ENCODE measurements at regions not wholly inside any gene's neighbourhood (a gene's known extent, or its start where the extent isn't known, plus 50 kb on each side); places are given as distances from the start of the nearest gene placed in this dataset.
"Not testable (repeated sequence)": the region's sequence is repeated elsewhere in the genome, so short reads cannot be mapped to it uniquely, and the experiment has no call there.

- Histone ChIP-seq H3K4me1 (ENCODE audit: control insufficient read depth, low read depth, low read length) (peaks cover 18% of the 10 kb centered on the region), H3K9ac (ENCODE audit: low read length) (no peak overlapping the region), H3K9me3 (ENCODE audit: control insufficient read depth, low read depth, low read length) (no peaks in the 10 kb centered on the region), H3K36me3 (ENCODE audit: control insufficient read depth, low read depth, low read length) (no peaks in the 10 kb centered on the region), H3K27ac (ENCODE audit: low read length) (no peak overlapping the region), H3K27me3 (ENCODE audit: control insufficient read depth, insufficient read depth, low read length) (no peaks in the 10 kb centered on the region), H3K4me3 (ENCODE audit: low read length) (no peak overlapping the region)
Measured at GRCh38 chr5:57650360-57651069, 167.9 kb upstream of the ACTBL2 start.

GRCh38 chr5:57642698-57643097 lies 160.1 kb upstream of the ACTBL2 start:
- no peak overlapping the region for H3K27ac ChIP-seq (ENCODE audit: low read length)
- no peaks in the 10 kb centered on the region for H3K9me3 ChIP-seq (ENCODE audit: control insufficient read depth, low read depth, low read length)
- no peak overlapping the region for H3K9ac ChIP-seq (ENCODE audit: low read length)
- H3K4me3 ChIP-seq (ENCODE audit: low read length), result no peak overlapping the region
- H3K4me1 ChIP-seq (ENCODE audit: control insufficient read depth, low read depth, low read length), result no peaks in the 10 kb centered on the region
- H3K27me3 ChIP-seq (ENCODE audit: control insufficient read depth, insufficient read depth, low read length), result no peaks in the 10 kb centered on the region
- H3K36me3 ChIP-seq (ENCODE audit: control insufficient read depth, low read depth, low read length), result no peaks in the 10 kb centered on the region

- Histone ChIP-seq H3K27me3 (ENCODE audit: control insufficient read depth, insufficient read depth, low read length) (no peaks in the 10 kb centered on the region), H3K27ac (ENCODE audit: low read length) (no peak overlapping the region), H3K9ac (ENCODE audit: low read length) (no peak overlapping the region), H3K4me1 (ENCODE audit: control insufficient read depth, low read depth, low read length) (no peaks in the 10 kb centered on the region), H3K9me3 (ENCODE audit: control insufficient read depth, low read depth, low read length) (no peaks in the 10 kb centered on the region), H3K36me3 (ENCODE audit: control insufficient read depth, low read depth, low read length) (no peaks in the 10 kb centered on the region), H3K4me3 (ENCODE audit: low read length) (no peak overlapping the region)
Measured at GRCh38 chr5:57642066-57642465, 159.5 kb upstream of the ACTBL2 start.

- Histone ChIP-seq H3K9ac (ENCODE audit: low read length) (no peak overlapping the region), H3K9me3 (ENCODE audit: control insufficient read depth, low read depth, low read length) (no peaks in the 10 kb centered on the region), H3K27ac (ENCODE audit: low read length) (no peak overlapping the region), H3K4me3 (ENCODE audit: low read length) (no peak overlapping the region), H3K27me3 (ENCODE audit: control insufficient read depth, insufficient read depth, low read length) (no peaks in the 10 kb centered on the region), H3K36me3 (ENCODE audit: control insufficient read depth, low read depth, low read length) (no peaks in the 10 kb centered on the region), H3K4me1 (ENCODE audit: control insufficient read depth, low read depth, low read length) (no peaks in the 10 kb centered on the region)
Measured at GRCh38 chr5:57635146-57635777, 152.7 kb upstream of the ACTBL2 start.

- no peaks in the 10 kb centered on the region for H3K27me3 ChIP-seq (ENCODE audit: control insufficient read depth, insufficient read depth, low read length)
- H3K4me1 ChIP-seq (ENCODE audit: control insufficient read depth, low read depth, low read length), result no peaks in the 10 kb centered on the region
- no peak overlapping the region for H3K9ac ChIP-seq (ENCODE audit: low read length)
- H3K9me3 ChIP-seq (ENCODE audit: control insufficient read depth, low read depth, low read length), result no peaks in the 10 kb centered on the region
- no peak overlapping the region for H3K27ac ChIP-seq (ENCODE audit: low read length)
- H3K36me3 ChIP-seq (ENCODE audit: control insufficient read depth, low read depth, low read length), result no peaks in the 10 kb centered on the region
- H3K4me3 ChIP-seq (ENCODE audit: low read length), result no peak overlapping the region
Measured at GRCh38 chr5:57632937-57633336, 150.3 kb upstream of the ACTBL2 start.

GRCh38 chr5:57631139-57631538 lies 148.5 kb upstream of the ACTBL2 start:
- not testable (repeated sequence) for H3K9me3 ChIP-seq (ENCODE audit: control insufficient read depth, low read depth, low read length); H3K36me3 ChIP-seq (ENCODE audit: control insufficient read depth, low read depth, low read length); H3K27ac ChIP-seq (ENCODE audit: low read length); H3K9ac ChIP-seq (ENCODE audit: low read length); H3K27me3 ChIP-seq (ENCODE audit: control insufficient read depth, insufficient read depth, low read length); H3K4me3 ChIP-seq (ENCODE audit: low read length); H3K4me1 ChIP-seq (ENCODE audit: control insufficient read depth, low read depth, low read length)

GRCh38 chr5:57627661-57628060 lies 145.1 kb upstream of the ACTBL2 start:
- no peaks in the 10 kb centered on the region for H3K27me3 ChIP-seq (ENCODE audit: control insufficient read depth, insufficient read depth, low read length)

GRCh38 chr5:57626703-57627102 lies 144.1 kb upstream of the ACTBL2 start:
- Histone ChIP-seq H3K27ac (ENCODE audit: low read length) (no peak overlapping the region), H3K4me1 (ENCODE audit: control insufficient read depth, low read depth, low read length) (no peaks in the 10 kb centered on the region), H3K9me3 (ENCODE audit: control insufficient read depth, low read depth, low read length) (no peaks in the 10 kb centered on the region), H3K9ac (ENCODE audit: low read length) (no peak overlapping the region), H3K36me3 (ENCODE audit: control insufficient read depth, low read depth, low read length) (no peaks in the 10 kb centered on the region), H3K27me3 (ENCODE audit: control insufficient read depth, insufficient read depth, low read length) (no peaks in the 10 kb centered on the region), H3K4me3 (ENCODE audit: low read length) (no peak overlapping the region)

More at GRCh38 chr5:57627661-57628060, 145.1 kb upstream of the ACTBL2 start:
- Histone ChIP-seq H3K27ac (ENCODE audit: low read length) (no peak overlapping the region), H3K9me3 (ENCODE audit: control insufficient read depth, low read depth, low read length) (no peaks in the 10 kb centered on the region), H3K36me3 (ENCODE audit: control insufficient read depth, low read depth, low read length) (no peaks in the 10 kb centered on the region), H3K4me3 (ENCODE audit: low read length) (no peak overlapping the region), H3K4me1 (ENCODE audit: control insufficient read depth, low read depth, low read length) (no peaks in the 10 kb centered on the region), H3K9ac (ENCODE audit: low read length) (no peak overlapping the region)

- Histone ChIP-seq H3K27me3 (ENCODE audit: control insufficient read depth, insufficient read depth, low read length) (no peaks in the 10 kb centered on the region), H3K27ac (ENCODE audit: low read length) (no peak overlapping the region), H3K9ac (ENCODE audit: low read length) (no peak overlapping the region), H3K36me3 (ENCODE audit: control insufficient read depth, low read depth, low read length) (no peaks in the 10 kb centered on the region), H3K4me3 (ENCODE audit: low read length) (no peak overlapping the region), H3K9me3 (ENCODE audit: control insufficient read depth, low read depth, low read length) (no peaks in the 10 kb centered on the region), H3K4me1 (ENCODE audit: control insufficient read depth, low read depth, low read length) (no peaks in the 10 kb centered on the region)
Measured at GRCh38 chr5:57621624-57622023, 139.0 kb upstream of the ACTBL2 start.

GRCh38 chr5:57618767-57619381 lies 136.3 kb upstream of the ACTBL2 start:
- Histone ChIP-seq H3K9ac (ENCODE audit: low read length) (no peak overlapping the region), H3K4me3 (ENCODE audit: low read length) (no peak overlapping the region), H3K27me3 (ENCODE audit: control insufficient read depth, insufficient read depth, low read length) (no peaks in the 10 kb centered on the region), H3K27ac (ENCODE audit: low read length) (no peak overlapping the region), H3K9me3 (ENCODE audit: control insufficient read depth, low read depth, low read length) (no peaks in the 10 kb centered on the region), H3K4me1 (ENCODE audit: control insufficient read depth, low read depth, low read length) (no peaks in the 10 kb centered on the region), H3K36me3 (ENCODE audit: control insufficient read depth, low read depth, low read length) (no peaks in the 10 kb centered on the region)

- Histone ChIP-seq H3K36me3 (ENCODE audit: control insufficient read depth, low read depth, low read length) (no peaks in the 10 kb centered on the region), H3K9me3 (ENCODE audit: control insufficient read depth, low read depth, low read length) (no peaks in the 10 kb centered on the region)
Measured at GRCh38 chr5:57613741-57614140, 131.1 kb upstream of the ACTBL2 start.

GRCh38 chr5:57611177-57611576 lies 128.6 kb upstream of the ACTBL2 start:
- no peak overlapping the region for H3K27ac ChIP-seq (ENCODE audit: low read length)
- H3K36me3 ChIP-seq (ENCODE audit: control insufficient read depth, low read depth, low read length), result no peaks in the 10 kb centered on the region
- H3K27me3 ChIP-seq (ENCODE audit: control insufficient read depth, insufficient read depth, low read length), result no peaks in the 10 kb centered on the region
- H3K9me3 ChIP-seq (ENCODE audit: control insufficient read depth, low read depth, low read length), result no peaks in the 10 kb centered on the region
- H3K4me3 ChIP-seq (ENCODE audit: low read length), result no peak overlapping the region
- no peaks in the 10 kb centered on the region for H3K4me1 ChIP-seq (ENCODE audit: control insufficient read depth, low read depth, low read length)
- no peak overlapping the region for H3K9ac ChIP-seq (ENCODE audit: low read length)

More at GRCh38 chr5:57613741-57614140, 131.1 kb upstream of the ACTBL2 start:
- Histone ChIP-seq H3K9ac (ENCODE audit: low read length) (no peak overlapping the region), H3K27me3 (ENCODE audit: control insufficient read depth, insufficient read depth, low read length) (no peaks in the 10 kb centered on the region), H3K4me3 (ENCODE audit: low read length) (no peak overlapping the region), H3K27ac (ENCODE audit: low read length) (no peak overlapping the region), H3K4me1 (ENCODE audit: control insufficient read depth, low read depth, low read length) (no peaks in the 10 kb centered on the region)
